ENCODE measurements at regions not wholly inside any gene's neighbourhood (a gene's known extent, or its start where the extent isn't known, plus 50 kb on each side); places are given as distances from the start of the nearest gene placed in this dataset.
A peak's percentile ranks its signal among the peaks of the same experiment; 100 is the strongest.

DNA sequence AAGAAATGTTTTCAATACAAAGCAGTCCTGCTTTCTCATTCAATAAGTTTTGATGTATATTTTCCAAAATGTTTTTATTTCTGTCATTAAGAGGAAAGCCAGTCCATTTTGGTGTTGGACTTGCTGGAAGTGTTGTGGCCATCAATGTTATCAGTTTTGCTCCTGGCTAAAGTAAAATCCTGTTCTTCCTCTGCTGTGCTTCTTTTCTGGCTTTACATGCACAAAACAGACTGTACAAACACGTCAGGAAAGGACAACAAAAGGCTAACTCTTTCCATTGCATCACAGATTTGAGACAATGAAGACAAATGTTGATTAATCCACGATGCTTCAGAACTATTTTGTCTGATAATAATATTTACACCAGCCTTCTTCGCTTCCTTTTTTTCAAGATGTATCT, 735.4 kb downstream of the LTN1 start:
- H3K27me3 ChIP-seq (ENCODE audit: control insufficient read depth, insufficient read depth, low read length): no peaks in the 10 kb centered on the region
- no peak for FAIRE-seq
- TF ChIP-seq, protein P1, sequence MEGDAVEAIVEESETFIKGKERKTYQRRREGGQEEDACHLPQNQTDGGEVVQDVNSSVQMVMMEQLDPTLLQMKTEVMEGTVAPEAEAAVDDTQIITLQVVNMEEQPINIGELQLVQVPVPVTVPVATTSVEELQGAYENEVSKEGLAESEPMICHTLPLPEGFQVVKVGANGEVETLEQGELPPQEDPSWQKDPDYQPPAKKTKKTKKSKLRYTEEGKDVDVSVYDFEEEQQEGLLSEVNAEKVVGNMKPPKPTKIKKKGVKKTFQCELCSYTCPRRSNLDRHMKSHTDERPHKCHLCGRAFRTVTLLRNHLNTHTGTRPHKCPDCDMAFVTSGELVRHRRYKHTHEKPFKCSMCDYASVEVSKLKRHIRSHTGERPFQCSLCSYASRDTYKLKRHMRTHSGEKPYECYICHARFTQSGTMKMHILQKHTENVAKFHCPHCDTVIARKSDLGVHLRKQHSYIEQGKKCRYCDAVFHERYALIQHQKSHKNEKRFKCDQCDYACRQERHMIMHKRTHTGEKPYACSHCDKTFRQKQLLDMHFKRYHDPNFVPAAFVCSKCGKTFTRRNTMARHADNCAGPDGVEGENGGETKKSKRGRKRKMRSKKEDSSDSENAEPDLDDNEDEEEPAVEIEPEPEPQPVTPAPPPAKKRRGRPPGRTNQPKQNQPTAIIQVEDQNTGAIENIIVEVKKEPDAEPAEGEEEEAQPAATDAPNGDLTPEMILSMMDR (IDR thresholded peaks at IDR 0.05; ENCODE audit: insufficient read depth, low read length, severe bottlenecking): no peak

GRCh38 chr21:28256837-28257236, 735.8 kb downstream of the LTN1 start:
- FAIRE-seq: no peak
- DNase-seq (ENCODE audit: low read depth): no peak
- no peaks in the 10 kb centered on the region for H3K27me3 ChIP-seq (ENCODE audit: control insufficient read depth, insufficient read depth, low read length)
- no peaks in the 10 kb centered on the region for H3K36me3 ChIP-seq (ENCODE audit: control insufficient read depth, insufficient read depth, low read length)
- TF ChIP-seq, protein P1 (IDR thresholded peaks at IDR 0.05; ENCODE audit: insufficient read depth, low read length, severe bottlenecking): no peak
- no peak overlapping the region for H3K4me3 ChIP-seq (ENCODE audit: low read depth, low read length)

More for the DNA sequence above, 735.4 kb downstream of the LTN1 start:
- Histone ChIP-seq H3K36me3 (ENCODE audit: control insufficient read depth, insufficient read depth, low read length) (no peaks in the 10 kb centered on the region), H3K4me3 (ENCODE audit: low read depth, low read length) (no peak overlapping the region)
- peak; percentile 23 for DNase-seq (ENCODE audit: low read depth)

- DNase-seq (ENCODE audit: low read depth) (no peak), FAIRE-seq (no peak)
- Histone ChIP-seq H3K36me3 (ENCODE audit: control insufficient read depth, insufficient read depth, low read length) (no peaks in the 10 kb centered on the region), H3K27me3 (ENCODE audit: control insufficient read depth, insufficient read depth, low read length) (no peaks in the 10 kb centered on the region), H3K4me3 (ENCODE audit: low read depth, low read length) (no peak overlapping the region)
- TF ChIP-seq, protein P1 (IDR thresholded peaks at IDR 0.05; ENCODE audit: insufficient read depth, low read length, severe bottlenecking): no peak
These were observed 736.3 kb downstream of the LTN1 start for GRCh38 chr21:28256420-28256831.

GRCh38 chr21:28253961-28254360, 738.7 kb downstream of the LTN1 start:
- H3K27me3 ChIP-seq (ENCODE audit: control insufficient read depth, insufficient read depth, low read length): no peaks in the 10 kb centered on the region
- TF ChIP-seq, protein P1 (IDR thresholded peaks at IDR 0.05; ENCODE audit: insufficient read depth, low read length, severe bottlenecking): no peak
- H3K4me3 ChIP-seq (ENCODE audit: low read depth, low read length): no peak overlapping the region
- no peak for DNase-seq (ENCODE audit: low read depth)
- no peak for FAIRE-seq
- no peaks in the 10 kb centered on the region for H3K36me3 ChIP-seq (ENCODE audit: control insufficient read depth, insufficient read depth, low read length)

GRCh38 chr21:28253338-28253737, 739.3 kb downstream of the LTN1 start:
- peak; percentile 82 for DNase-seq (ENCODE audit: low read depth)
- no peaks in the 10 kb centered on the region for H3K36me3 ChIP-seq (ENCODE audit: control insufficient read depth, insufficient read depth, low read length)
- FAIRE-seq: no peak
- H3K4me3 ChIP-seq (ENCODE audit: low read depth, low read length): no peak overlapping the region
- TF ChIP-seq, protein P1 (IDR thresholded peaks at IDR 0.05; ENCODE audit: insufficient read depth, low read length, severe bottlenecking): no peak
- no peaks in the 10 kb centered on the region for H3K27me3 ChIP-seq (ENCODE audit: control insufficient read depth, insufficient read depth, low read length)

DNA sequence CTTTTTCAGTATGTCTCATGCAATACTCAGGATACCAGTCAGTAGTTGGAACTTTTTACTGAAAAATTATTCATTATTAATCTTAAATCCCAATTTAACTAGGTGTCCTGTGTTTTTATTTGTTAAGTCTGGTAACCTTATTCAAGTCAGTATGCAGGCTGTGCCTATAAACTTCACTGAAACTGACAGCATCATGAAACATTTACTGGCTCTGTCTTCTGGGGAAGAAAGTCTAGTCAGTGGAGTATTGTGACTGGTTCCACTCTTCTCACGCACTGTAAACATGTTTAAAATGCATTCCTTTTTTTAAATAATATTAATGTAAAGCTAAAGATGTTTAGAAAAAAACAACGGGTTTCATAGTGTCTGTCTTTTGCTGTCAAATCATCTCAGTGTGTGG, 739.7 kb downstream of the LTN1 start:
- no peaks in the 10 kb centered on the region for H3K27me3 ChIP-seq (ENCODE audit: control insufficient read depth, insufficient read depth, low read length)
- TF ChIP-seq, protein P1 (IDR thresholded peaks at IDR 0.05; ENCODE audit: insufficient read depth, low read length, severe bottlenecking): no peak
- FAIRE-seq (no peak), DNase-seq (ENCODE audit: low read depth) (no peak)
- H3K4me3 ChIP-seq (ENCODE audit: low read depth, low read length): no peak overlapping the region
- H3K36me3 ChIP-seq (ENCODE audit: control insufficient read depth, insufficient read depth, low read length): no peaks in the 10 kb centered on the region
